ENCODE measurements at regions not wholly inside any gene's neighbourhood (a gene's known extent, or its start where the extent isn't known, plus 50 kb on each side); places are given as distances from the start of the nearest gene placed in this dataset.

DNA sequence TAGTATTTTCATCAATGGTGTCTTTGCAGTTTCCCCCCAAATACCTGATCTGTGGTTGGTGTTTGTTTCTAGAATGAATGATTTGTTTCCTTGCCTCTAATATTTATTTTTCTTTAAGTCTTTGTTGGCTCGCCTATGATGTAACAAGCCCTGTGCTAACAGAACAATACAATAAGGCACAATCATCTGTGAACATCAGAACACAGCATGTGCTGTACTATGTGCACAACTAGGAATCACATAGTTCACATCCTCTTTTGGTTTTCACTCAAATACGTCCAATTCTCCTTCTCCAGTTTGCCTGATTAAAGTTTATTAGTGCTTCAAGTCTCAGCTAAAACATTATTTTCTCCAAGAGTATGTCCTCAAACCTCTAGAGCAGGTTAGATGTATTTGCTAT, 613.1 kb downstream of the EPHA7 start:
- DNase-seq: no peak

DNA sequence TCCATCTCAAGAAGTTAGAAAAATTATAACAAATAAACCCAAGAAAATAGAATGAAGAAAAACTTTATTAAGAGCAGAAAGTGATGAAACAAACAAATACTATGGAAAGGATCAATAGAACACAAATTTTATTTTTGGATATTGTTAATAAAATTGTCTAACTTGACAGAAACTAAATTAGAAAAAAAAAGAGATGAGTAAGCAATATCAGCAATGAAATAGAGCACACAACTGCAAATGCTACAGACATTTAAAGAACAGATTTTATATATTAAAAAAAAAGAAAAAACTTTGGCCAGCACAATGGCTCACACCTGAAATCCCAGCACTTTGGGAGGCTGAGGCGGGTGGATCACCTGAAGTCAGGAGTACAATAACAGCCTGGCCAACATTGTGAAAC, 628.0 kb downstream of the EPHA7 start:
- no peak for DNase-seq

DNA sequence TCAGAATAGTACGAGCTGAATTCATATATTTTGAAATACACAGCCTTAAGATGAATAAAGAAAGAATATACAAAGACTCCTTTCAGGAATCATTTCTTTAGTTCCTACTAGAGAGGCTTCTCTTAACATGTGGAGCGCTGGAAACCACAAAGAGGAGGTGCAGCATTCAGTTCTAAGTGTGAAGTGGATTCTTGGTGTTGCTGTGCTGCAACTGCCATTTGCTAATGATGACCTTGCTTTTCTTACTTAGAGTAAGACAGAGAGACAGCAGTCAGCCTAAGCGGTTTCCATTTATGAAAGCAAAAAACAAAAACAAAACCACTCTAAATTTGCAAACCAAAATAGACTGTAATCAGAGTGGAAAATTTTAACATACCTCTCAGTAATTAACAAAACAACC, 629.0 kb downstream of the EPHA7 start:
- no peak for DNase-seq

DNA sequence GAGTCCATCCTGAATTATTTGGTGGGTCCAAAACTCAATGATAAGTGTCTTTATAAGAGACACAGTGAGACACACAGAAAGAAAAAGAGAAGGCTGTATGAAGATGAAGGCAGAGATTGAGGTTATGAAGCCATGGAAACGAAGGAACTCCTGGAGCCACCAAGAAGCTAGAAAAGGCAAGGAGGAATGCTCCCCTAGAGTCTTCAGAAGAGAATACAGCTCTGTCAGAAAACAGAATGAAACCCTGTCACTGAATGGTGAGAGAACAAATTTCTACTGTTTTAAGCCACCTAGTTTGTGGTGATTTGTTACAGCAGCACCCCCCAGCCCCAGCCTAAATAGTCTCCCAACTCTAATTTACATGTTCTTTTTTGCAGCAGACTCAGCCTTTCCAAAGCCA, 635.1 kb downstream of the EPHA7 start:
- DNase-seq: no peak

DNA sequence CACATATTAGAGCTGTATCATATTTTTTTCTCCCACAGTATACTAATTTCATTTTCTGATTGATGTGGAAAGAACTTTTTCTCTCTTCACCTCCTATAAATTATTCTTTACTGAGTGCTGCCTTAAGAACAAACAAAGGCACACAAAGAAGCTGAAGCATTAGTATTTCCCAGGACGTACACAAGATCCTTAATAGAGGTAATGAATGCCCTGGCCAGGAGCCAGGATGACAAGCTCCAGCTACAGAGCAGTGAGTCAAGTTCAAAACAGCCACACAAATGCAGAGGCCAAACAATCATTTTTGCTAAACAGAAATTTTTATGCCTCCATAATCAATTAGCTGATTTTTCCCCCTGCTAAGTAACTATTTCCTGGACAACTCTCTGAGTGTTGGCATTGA, 639.6 kb downstream of the EPHA7 start:
- no peak for DNase-seq

- DNase-seq: no peak
These were observed 642.1 kb downstream of the EPHA7 start for GRCh38 chr6:92777146-92777740.

GRCh38 chr6:92770540-92770939, 648.8 kb downstream of the EPHA7 start:
- DNase-seq: no peak

DNA sequence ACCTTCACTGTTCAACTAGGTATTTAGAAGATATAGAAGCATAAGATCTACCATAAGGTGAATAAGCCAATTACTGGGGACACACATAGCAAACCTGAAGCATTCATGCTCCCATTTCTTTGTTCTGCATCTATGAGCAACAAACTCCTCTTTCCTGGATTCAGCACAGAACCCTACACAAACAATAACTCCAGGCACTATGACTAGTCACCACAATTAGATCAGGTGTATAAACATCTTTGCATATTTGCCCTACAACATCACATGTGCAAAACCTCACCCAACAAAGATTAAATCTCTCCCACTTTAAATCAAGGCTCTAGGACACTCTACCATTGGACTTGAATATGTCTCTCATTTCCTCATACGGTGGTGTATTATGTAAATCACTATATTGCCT, 652.3 kb downstream of the EPHA7 start:
- DNase-seq: no peak

- DNase-seq: no peak
These were observed 655.7 kb downstream of the EPHA7 start for GRCh38 chr6:92763680-92764079.

DNA sequence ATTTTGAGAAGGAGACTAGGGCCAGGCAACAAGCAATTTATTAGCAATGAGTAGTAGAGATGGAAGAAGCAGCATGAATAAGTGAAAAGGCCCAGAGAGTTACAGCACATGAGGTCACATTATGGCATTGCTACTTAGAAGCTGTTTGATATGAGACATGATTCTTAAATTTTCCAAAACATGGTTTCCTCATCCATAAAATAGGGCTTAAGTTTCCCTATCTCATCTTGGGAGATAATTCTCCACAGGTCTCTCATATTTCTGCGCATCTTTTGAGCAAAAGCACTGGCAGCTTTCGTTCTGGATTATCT, 656.1 kb downstream of the EPHA7 start:
- no peak for DNase-seq

- no peak for DNase-seq
These were observed 656.7 kb downstream of the EPHA7 start for GRCh38 chr6:92762443-92763273.

DNA sequence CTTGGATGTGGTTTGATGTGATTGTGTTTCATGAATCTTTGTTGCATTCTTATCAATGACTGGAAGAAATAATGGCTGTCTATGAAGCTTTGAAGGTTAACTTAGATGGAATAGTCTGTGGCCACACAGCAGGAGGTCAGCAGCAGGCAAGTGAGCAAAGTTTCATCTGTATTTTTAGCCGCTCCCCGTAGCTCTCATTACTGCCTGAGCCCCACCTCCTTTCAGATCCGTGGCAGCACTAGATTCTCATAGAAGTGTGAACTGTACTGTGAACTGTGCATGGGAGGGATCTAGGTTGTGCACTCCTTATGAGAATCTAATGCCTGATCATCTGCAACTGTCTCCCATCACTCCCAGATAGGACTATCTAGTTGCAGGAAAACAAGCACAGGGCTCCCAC, 660.2 kb downstream of the EPHA7 start:
- DNase-seq: no peak

GRCh38 chr6:92757925-92758324, 661.4 kb downstream of the EPHA7 start:
- no peak for DNase-seq

GRCh38 chr6:92756912-92757311, 662.4 kb downstream of the EPHA7 start:
- no peak for DNase-seq

DNA sequence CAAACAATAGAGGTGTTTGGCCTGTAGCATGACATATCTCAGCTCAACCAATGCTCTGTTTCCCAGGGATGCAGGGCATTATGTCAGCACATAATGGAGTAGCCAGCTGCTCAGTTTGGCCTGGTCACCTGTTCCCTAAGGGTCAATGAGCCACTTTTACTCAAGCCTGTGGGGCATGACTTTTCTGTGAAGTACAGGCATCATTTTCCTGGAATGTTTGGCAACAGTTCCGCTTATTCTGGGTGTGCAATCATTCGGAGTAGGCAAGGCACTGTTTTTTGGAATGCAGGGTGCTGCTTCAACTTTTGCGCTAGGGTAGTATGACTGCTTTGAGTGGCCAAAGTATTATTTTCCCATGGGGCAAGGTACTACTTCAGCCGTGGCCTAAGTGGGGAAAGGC, 665.4 kb downstream of the EPHA7 start:
- DNase-seq: no peak

DNA sequence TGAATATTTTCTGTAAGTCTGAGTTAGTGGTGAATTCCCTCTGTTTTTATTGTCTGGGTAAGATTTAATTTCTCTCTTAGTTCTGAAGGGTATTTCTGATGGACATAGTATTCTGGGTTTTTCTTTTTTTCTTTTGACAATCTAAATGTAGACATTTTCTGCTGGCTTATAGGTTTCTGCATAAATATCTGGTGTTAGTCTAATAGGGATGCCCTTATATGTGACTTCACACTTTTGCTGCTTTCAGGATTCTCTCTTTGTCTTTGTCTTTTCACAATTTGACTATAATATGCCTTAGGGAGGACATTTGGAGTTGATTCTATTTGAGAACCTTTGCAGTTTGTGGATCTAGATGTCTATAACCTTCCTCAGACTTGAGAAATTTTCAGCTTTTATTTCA, 667.2 kb downstream of the EPHA7 start:
- no peak for DNase-seq

- DNase-seq: no peak
These were observed 671.2 kb downstream of the EPHA7 start for GRCh38 chr6:92748131-92748530.

DNA sequence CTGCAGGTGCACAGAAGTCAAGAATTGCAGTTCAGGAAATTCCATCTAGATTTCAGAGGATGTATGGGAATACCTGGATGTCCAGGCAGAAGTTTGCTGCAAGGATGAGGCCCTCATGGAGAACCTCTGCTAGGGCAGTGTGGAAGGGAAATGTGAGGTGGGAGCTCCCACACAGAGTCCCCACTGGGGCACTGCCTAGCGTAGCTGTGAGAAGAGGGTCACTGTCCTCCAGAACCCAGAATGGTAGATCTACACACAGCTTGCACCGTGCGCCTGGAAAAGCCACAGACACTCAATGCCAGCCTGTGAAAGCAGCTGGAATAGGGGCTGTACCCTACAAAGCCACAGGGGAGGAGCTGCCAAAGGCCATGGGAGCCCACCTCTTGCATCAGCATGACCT, 681.4 kb downstream of the EPHA7 start:
- DNase-seq: no peak

GRCh38 chr6:92723390-92723931, 695.9 kb downstream of the EPHA7 start:
- DNase-seq: peak in 1 of 5 experiments; percentile 35

- no peak for DNase-seq
These were observed 699.6 kb downstream of the EPHA7 start for GRCh38 chr6:92719773-92720172.

GRCh38 chr6:92716638-92717037, 702.7 kb downstream of the EPHA7 start:
- DNase-seq: no peak

GRCh38 chr6:92715991-92716390, 703.4 kb downstream of the EPHA7 start:
- DNase-seq: no peak

DNA sequence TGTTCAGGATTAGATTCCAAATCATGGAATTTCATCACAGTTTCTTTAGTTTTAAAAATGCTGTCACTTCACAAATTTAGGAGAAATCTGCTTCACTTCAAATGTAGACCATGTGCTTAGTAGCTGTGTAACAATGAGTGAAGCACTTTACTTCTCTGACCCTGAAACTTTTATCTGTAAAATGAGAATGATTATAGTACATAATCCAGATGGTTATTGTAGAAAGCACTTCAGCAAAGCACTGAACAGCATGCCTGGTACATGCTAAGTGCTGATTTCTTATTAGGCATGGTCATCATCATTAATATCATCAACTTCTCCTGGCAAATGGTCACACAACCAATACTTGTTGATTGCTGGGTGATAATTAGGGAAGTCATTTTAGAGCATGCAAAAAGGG, 705.0 kb downstream of the EPHA7 start:
- DNase-seq: no peak

DNA sequence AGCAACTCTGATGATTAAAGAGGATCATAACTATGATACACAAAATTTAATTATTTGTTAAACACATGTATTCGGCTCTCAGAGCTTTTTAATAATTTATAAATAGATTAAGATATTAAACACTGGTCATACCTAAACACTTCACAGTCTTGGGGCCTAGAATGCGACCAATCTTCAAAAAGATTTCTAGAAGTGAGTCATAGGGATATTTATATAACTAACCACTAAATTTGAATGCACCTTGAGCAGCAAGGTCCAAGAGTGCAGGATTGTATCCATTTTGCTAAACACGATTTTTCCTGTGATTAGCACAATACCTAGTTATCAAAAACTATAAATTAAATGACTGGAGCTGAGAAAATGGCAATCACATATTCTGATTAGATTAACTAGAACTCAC, 709.3 kb downstream of the EPHA7 start:
- no peak for DNase-seq

GRCh38 chr6:92708945-92709344, 710.4 kb downstream of the EPHA7 start:
- no peak for DNase-seq
